ENCODE measurements at regions not wholly inside any gene's neighbourhood (a gene's known extent, or its start where the extent isn't known, plus 50 kb on each side); places are given as distances from the start of the nearest gene placed in this dataset.

DNA sequence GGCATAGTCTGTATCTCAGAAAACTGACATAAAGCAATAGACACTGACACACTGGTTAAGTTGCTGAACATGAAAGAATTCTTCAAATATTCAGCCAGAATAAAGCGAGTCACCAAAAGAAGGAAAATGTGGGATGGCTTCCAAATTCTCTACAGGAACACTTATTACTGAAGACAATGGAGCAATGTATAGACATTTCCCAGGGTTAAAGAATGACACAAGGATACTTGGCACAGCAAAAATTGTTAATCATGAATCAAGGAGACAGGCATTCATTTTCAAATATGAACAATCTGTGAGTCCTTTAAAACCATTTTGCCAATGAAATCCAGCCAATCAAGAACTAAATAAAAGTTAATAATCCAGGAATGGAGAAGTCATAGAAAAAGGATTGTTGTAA, 92.5 kb downstream of the MTX3 start:
- no peak for TF ChIP-seq CTCF (IDR thresholded peaks at IDR 0.05)
- no peak for TF ChIP-seq POLR2A (IDR thresholded peaks at IDR 0.05)
